IMR-90 (cell line): ENCODE measurements at regions not wholly inside any gene's neighbourhood (a gene's known extent, or its start where the extent isn't known, plus 50 kb on each side); places are given as distances from the start of the nearest gene placed in this dataset.

ENCODE experiments used
- ATAC-seq: fragments of 200-7000 bp; cut with Tn5 transposase; 2 replicates; pipeline ENCODE4 v1.9.1; 2020; ENCODE audit warnings: low read depth, mild to moderate bottlenecking, moderate library complexity
- BruUV-seq: library from RNA; stranded (reverse); fragments of 400-500 nt; replicated peaks from 2 replicates; lab custom pipeline; 2021; lab: Mats Ljungman, UMichigan
- CTCF ChIA-PET: fragments of 300-600 bp; formaldehyde crosslinking; extraction: SDS; loops from one replicate; lab custom pipeline; 2021; ENCODE audit warnings: antibody characterized with exemption; lab: Yijun Ruan, JAX
- POLR2A ChIA-PET: fragments of 300-600 bp; sonication (Branson Sonifier 250); formaldehyde crosslinking; loops from one replicate; lab custom pipeline; 2022; ENCODE audit warnings: antibody characterized with exemption; ENCODE audit not compliant: unreplicated experiment; lab: Charles Lee
- DNase-seq: peaks from one replicate; pipeline ENCODE4 v3.0.0; 2013
- H2AFZ ChIP-seq: replicated peaks from 2 replicates; pipeline ENCODE3; 2013; ENCODE audit warnings: low read length, mild to moderate bottlenecking; ENCODE audit not compliant: poor library complexity
- H2AK5ac ChIP-seq: 2 replicates; pipeline ENCODE4 v1.6.1; 2013; ENCODE audit warnings: low read depth, low read length, inconsistent platforms
- H2AK9ac ChIP-seq: replicated peaks from 2 replicates; pipeline ENCODE3; 2013; ENCODE audit warnings: mild to moderate bottlenecking, low read depth, low read length, moderate library complexity; ENCODE audit not compliant: poor library complexity
- H2BK120ac ChIP-seq: 2 replicates; pipeline ENCODE4 v1.6.1; 2013; ENCODE audit warnings: low read depth, low read length, inconsistent platforms
- H2BK15ac ChIP-seq: 3 replicates; pipeline ENCODE4 v1.6.1; 2013; ENCODE audit warnings: low read depth, low read length, inconsistent platforms
- H2BK20ac ChIP-seq: 2 replicates; pipeline ENCODE4 v1.6.1; 2013; ENCODE audit warnings: low read depth, mild to moderate bottlenecking, inconsistent platforms, low read length, moderate library complexity
- H2BK5ac ChIP-seq: 2 replicates; pipeline ENCODE4 v1.6.1; 2013; ENCODE audit warnings: mild to moderate bottlenecking, low read depth, low read length, inconsistent platforms; ENCODE audit not compliant: poor library complexity, severe bottlenecking
- H3K14ac ChIP-seq: replicated peaks from 2 replicates; pipeline ENCODE4 v1.6.1; 2013; ENCODE audit warnings: low read depth, low read length, inconsistent platforms
- H3K18ac ChIP-seq: 2 replicates; pipeline ENCODE4 v1.6.1; 2013; ENCODE audit warnings: low read depth, low read length, control low read depth
- H3K23ac ChIP-seq: 2 replicates; pipeline ENCODE4 v1.6.1; 2013; ENCODE audit warnings: low read depth, low read length, inconsistent platforms
- H3K27ac ChIP-seq: 2 replicates; pipeline ENCODE4 v1.5.1; 2013; ENCODE audit warnings: mild to moderate bottlenecking, control low read depth, low read length; ENCODE audit not compliant: insufficient read depth
- H3K27me3 ChIP-seq: 2 replicates; pipeline ENCODE4 v1.6.1; 2013; ENCODE audit warnings: low read length; ENCODE audit not compliant: control insufficient read depth, insufficient read depth
- H3K36me3 ChIP-seq: 2 replicates; pipeline ENCODE4 v1.6.1; 2013; ENCODE audit warnings: low read length, mixed read lengths; ENCODE audit not compliant: control insufficient read depth, insufficient read depth
- H3K4ac ChIP-seq: 2 replicates; pipeline ENCODE4 v1.6.1; 2013; ENCODE audit warnings: low read depth, low read length, inconsistent platforms
- H3K4me1 ChIP-seq: 2 replicates; pipeline ENCODE4 v1.6.1; 2013; ENCODE audit warnings: low read length, mixed read lengths; ENCODE audit not compliant: control insufficient read depth, insufficient read depth
- H3K4me2 ChIP-seq: 2 replicates; pipeline ENCODE4 v1.6.1; 2013; ENCODE audit warnings: low read depth, mild to moderate bottlenecking, control low read depth, low read length, moderate library complexity
- H3K4me3 ChIP-seq: 2 replicates; pipeline ENCODE4 v1.5.1; 2013; ENCODE audit warnings: low read depth, mild to moderate bottlenecking, control low read depth, low read length, moderate library complexity; ENCODE audit not compliant: insufficient read depth
- H3K56ac ChIP-seq: 2 replicates; pipeline ENCODE4 v1.6.1; 2013; ENCODE audit warnings: low read length, inconsistent platforms; ENCODE audit not compliant: insufficient read depth; ENCODE audit errors: extremely low read depth
- H3K79me1 ChIP-seq, 2 experiments: 2 replicates each; pipeline ENCODE4 v1.6.1; 2013; ENCODE audit warnings: low read length in 2 of 2, inconsistent platforms in 1 of 2, low read depth in 1 of 2
- H3K9ac ChIP-seq: 2 replicates; pipeline ENCODE4 v1.6.1; 2013; ENCODE audit warnings: low read depth, low read length, control low read depth
- H3K9me1 ChIP-seq: 2 replicates; pipeline ENCODE4 v1.6.1; 2013; ENCODE audit warnings: low read length, inconsistent platforms; ENCODE audit not compliant: insufficient read depth
- H3K9me3 ChIP-seq: 2 replicates; pipeline ENCODE4 v1.6.1; 2013; ENCODE audit warnings: low read length; ENCODE audit not compliant: control insufficient read depth, insufficient read depth
- H4K20me1 ChIP-seq: 2 replicates; pipeline ENCODE4 v1.6.1; 2013; ENCODE audit warnings: low read length, inconsistent platforms; ENCODE audit not compliant: insufficient read depth
- H4K5ac ChIP-seq: 2 replicates; pipeline ENCODE4 v1.6.1; 2013; ENCODE audit warnings: mild to moderate bottlenecking, low read depth, low read length, control low read depth
- H4K8ac ChIP-seq, 2 experiments: 2 replicates each; pipeline ENCODE4 v1.6.1; 2013; ENCODE audit warnings: low read depth in 2 of 2, low read length in 2 of 2, control low read depth in 1 of 2, inconsistent platforms in 1 of 2
- H4K91ac ChIP-seq: 2 replicates; pipeline ENCODE4 v1.6.1; 2013; ENCODE audit warnings: low read depth, low read length, inconsistent platforms; ENCODE audit not compliant: insufficient read depth
- BHLHE40 ChIP-seq: fragments of 150-350 bp; IDR thresholded peaks from 2 replicates; pipeline ENCODE4 v1.6.1; 2016; ENCODE audit warnings: mild to moderate bottlenecking, low read depth, low read length
- CEBPB ChIP-seq: IDR thresholded peaks from 2 replicates; pipeline ENCODE4 v1.6.1; 2012; ENCODE audit warnings: low read depth, low read length, improper control_type of control experiment
- FOS ChIP-seq: fragments of 150-350 bp; IDR thresholded peaks from 2 replicates; pipeline ENCODE4 v1.6.1; 2016; ENCODE audit warnings: low read depth, low read length
- MAFK ChIP-seq: IDR thresholded peaks from 2 replicates; pipeline ENCODE4 v1.6.1; 2012; ENCODE audit warnings: low read depth, low read length, improper control_type of control experiment
- MAZ ChIP-seq: IDR thresholded peaks from 2 replicates; pipeline ENCODE4 v1.6.1; 2012; ENCODE audit warnings: low read depth, mild to moderate bottlenecking, low read length, improper control_type of control experiment, moderate library complexity, borderline replicate concordance
- MXI1 ChIP-seq: IDR thresholded peaks from 2 replicates; pipeline ENCODE4 v1.6.1; 2012; ENCODE audit warnings: low read depth, mild to moderate bottlenecking, low read length, moderate library complexity, borderline replicate concordance
- NFE2L2 ChIP-seq: fragments of 150-350 bp; IDR thresholded peaks from 2 replicates; pipeline ENCODE4 v1.6.1; 2016; ENCODE audit warnings: low read depth, mild to moderate bottlenecking, low read length
- POLR2A ChIP-seq: IDR thresholded peaks from 2 replicates; pipeline ENCODE4 v1.6.1; 2012; ENCODE audit warnings: mild to moderate bottlenecking, low read depth, low read length
- RAD21 ChIP-seq: IDR thresholded peaks from 2 replicates; pipeline ENCODE4 v1.6.1; 2012; ENCODE audit warnings: low read length, improper control_type of control experiment
- RCOR1 ChIP-seq: IDR thresholded peaks from 2 replicates; pipeline ENCODE4 v1.6.1; 2012; ENCODE audit warnings: mild to moderate bottlenecking, low read length, improper control_type of control experiment; ENCODE audit not compliant: insufficient replicate concordance
- RFX5 ChIP-seq: IDR thresholded peaks from 2 replicates; pipeline ENCODE4 v1.8.0; 2012; ENCODE audit warnings: low read depth, mild to moderate bottlenecking, low read length, moderate library complexity
- SMC3 ChIP-seq: fragments of 150-350 bp; IDR thresholded peaks from 2 replicates; pipeline ENCODE4 v1.6.1; 2016; ENCODE audit warnings: low read depth, mild to moderate bottlenecking, antibody characterized with exemption, low read length, moderate library complexity
- WGBS, 2 experiments: methylation state at CpG; one replicate each; pipeline versions ENCODE4 v1.1.5 to v1.1.7; 2013; ENCODE audit warnings: missing lambda C conversion rate in 2 of 2; ENCODE audit not compliant: insufficient read length in 1 of 2; ENCODE audit errors: extremely low coverage in 2 of 2; 5-methylcytosine and 5-hydroxymethylcytosine counted together
- dilution Hi-C: fragments of 300-500 bp; cut with HindIII; formaldehyde crosslinking; loops from one replicate; pipeline ENCODE4 v1.14.3; 2018; ENCODE audit warnings: low sequenced_read_pairs; ENCODE audit not compliant: unreplicated experiment
- in situ Hi-C: fragments of 300-500 bp; cut with MboI; formaldehyde crosslinking; loops from 3 replicates; pipeline ENCODE4 v1.14.3; 2019; ENCODE audit warnings: low sequenced_read_pairs, inconsistent platforms, mixed read lengths
- intact Hi-C: fragments of 100-400 bp; cut with micrococcal nuclease; formaldehyde crosslinking; loops from 2 replicates; pipeline ENCODE4 v1.10.0; 2022
- TF ChIP-seq, protein P1 (sequence below): fragments of 150-350 bp; IDR thresholded peaks from 2 replicates; pipeline ENCODE4 v1.6.1; 2017; ENCODE audit warnings: mild to moderate bottlenecking, antibody characterized with exemption, low read length, low read depth
- TF ChIP-seq, protein P2 (sequence below): fragments of 150-350 bp; IDR thresholded peaks from 2 replicates; pipeline ENCODE4 v1.6.1; 2016; ENCODE audit warnings: low read depth, mild to moderate bottlenecking, low read length, moderate library complexity, borderline replicate concordance
- TF ChIP-seq, protein P3 (sequence below): conservative IDR thresholded peaks from 2 replicates; pipeline ENCODE4 v1.5.1; 2012; ENCODE audit warnings: mild to moderate bottlenecking, low read depth, low read length, improper control_type of control experiment

DNA sequence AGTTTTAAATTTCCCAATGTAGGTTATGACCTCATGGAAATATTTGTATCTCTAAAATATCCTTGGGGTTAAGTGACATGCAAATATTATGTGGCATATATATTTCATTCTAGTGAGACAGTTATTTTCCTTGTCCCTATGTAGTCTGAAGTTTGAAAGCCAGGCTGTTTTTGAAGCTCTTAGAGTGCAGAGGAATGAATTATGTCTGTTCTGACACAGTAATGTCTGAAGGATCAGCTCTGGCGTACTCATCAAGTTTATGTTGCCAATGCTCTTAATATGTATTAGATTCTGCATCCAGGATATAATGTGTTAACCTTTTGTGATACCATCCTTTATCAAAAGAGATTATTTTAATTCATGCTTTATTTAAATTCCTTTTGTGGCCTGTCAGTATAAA, 355.8 kb downstream of the PCDH7 start:
- Histone ChIP-seq H3K9me1 (no peaks in the 10 kb centered on the region), H2BK5ac (no peak overlapping the region), H3K9ac (no peak overlapping the region), H3K27ac (no peak overlapping the region), H3K4me3 (no peak overlapping the region), H3K18ac (no peak overlapping the region), H3K79me1 (no peaks in the 10 kb centered on the region), H4K5ac (no peak overlapping the region), H4K8ac (no peak overlapping the region), H4K91ac (no peak overlapping the region), H2AFZ (no peak overlapping the region), H4K20me1 (no peaks in the 10 kb centered on the region), H3K14ac (no peak overlapping the region), H2BK120ac (no peak overlapping the region), H3K4ac (no peak overlapping the region), H2AK5ac (no peak overlapping the region), H3K56ac (no peak overlapping the region), H3K36me3 (no peaks in the 10 kb centered on the region), H3K4me1 (no peaks in the 10 kb centered on the region), H3K4me2 (no peak overlapping the region), H3K9me3 (no peaks in the 10 kb centered on the region), H2AK9ac (no peak overlapping the region), H3K23ac (no peak overlapping the region), H3K27me3 (no peaks in the 10 kb centered on the region), H2BK15ac (no peak overlapping the region), H2BK20ac (no peak overlapping the region)
- TF ChIP-seq MAFK (no peak), POLR2A (no peak), MXI1 (no peak), FOS (no peak), NFE2L2 (no peak), RAD21 (no peak), BHLHE40 (no peak), MAZ (no peak), RFX5 (no peak), RCOR1 (no peak), SMC3 (no peak), CEBPB (no peak)
- TF ChIP-seq, protein P1, sequence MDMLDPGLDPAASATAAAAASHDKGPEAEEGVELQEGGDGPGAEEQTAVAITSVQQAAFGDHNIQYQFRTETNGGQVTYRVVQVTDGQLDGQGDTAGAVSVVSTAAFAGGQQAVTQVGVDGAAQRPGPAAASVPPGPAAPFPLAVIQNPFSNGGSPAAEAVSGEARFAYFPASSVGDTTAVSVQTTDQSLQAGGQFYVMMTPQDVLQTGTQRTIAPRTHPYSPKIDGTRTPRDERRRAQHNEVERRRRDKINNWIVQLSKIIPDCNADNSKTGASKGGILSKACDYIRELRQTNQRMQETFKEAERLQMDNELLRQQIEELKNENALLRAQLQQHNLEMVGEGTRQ = no peak
- TF ChIP-seq, protein P2, sequence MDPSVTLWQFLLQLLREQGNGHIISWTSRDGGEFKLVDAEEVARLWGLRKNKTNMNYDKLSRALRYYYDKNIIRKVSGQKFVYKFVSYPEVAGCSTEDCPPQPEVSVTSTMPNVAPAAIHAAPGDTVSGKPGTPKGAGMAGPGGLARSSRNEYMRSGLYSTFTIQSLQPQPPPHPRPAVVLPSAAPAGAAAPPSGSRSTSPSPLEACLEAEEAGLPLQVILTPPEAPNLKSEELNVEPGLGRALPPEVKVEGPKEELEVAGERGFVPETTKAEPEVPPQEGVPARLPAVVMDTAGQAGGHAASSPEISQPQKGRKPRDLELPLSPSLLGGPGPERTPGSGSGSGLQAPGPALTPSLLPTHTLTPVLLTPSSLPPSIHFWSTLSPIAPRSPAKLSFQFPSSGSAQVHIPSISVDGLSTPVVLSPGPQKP = no peak
- TF ChIP-seq, protein P3, sequence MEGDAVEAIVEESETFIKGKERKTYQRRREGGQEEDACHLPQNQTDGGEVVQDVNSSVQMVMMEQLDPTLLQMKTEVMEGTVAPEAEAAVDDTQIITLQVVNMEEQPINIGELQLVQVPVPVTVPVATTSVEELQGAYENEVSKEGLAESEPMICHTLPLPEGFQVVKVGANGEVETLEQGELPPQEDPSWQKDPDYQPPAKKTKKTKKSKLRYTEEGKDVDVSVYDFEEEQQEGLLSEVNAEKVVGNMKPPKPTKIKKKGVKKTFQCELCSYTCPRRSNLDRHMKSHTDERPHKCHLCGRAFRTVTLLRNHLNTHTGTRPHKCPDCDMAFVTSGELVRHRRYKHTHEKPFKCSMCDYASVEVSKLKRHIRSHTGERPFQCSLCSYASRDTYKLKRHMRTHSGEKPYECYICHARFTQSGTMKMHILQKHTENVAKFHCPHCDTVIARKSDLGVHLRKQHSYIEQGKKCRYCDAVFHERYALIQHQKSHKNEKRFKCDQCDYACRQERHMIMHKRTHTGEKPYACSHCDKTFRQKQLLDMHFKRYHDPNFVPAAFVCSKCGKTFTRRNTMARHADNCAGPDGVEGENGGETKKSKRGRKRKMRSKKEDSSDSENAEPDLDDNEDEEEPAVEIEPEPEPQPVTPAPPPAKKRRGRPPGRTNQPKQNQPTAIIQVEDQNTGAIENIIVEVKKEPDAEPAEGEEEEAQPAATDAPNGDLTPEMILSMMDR = no peak
- dilution Hi-C loops = no loop called here
- no TSS peak for BruUV-seq
- DNase-seq (no peak), ATAC-seq (no peak)
- ChIA-PET POLR2A (no interaction called here), CTCF (no interaction called here)
- no CpG with 5 or more reads among the region's 1 CpG for WGBS, 2 experiments
- intact Hi-C loops = no loop called here
- in situ Hi-C loops = no loop called here
